ENCODE measurements at regions not wholly inside any gene's neighbourhood (a gene's known extent, or its start where the extent isn't known, plus 50 kb on each side); places are given as distances from the start of the nearest gene placed in this dataset.

DNA sequence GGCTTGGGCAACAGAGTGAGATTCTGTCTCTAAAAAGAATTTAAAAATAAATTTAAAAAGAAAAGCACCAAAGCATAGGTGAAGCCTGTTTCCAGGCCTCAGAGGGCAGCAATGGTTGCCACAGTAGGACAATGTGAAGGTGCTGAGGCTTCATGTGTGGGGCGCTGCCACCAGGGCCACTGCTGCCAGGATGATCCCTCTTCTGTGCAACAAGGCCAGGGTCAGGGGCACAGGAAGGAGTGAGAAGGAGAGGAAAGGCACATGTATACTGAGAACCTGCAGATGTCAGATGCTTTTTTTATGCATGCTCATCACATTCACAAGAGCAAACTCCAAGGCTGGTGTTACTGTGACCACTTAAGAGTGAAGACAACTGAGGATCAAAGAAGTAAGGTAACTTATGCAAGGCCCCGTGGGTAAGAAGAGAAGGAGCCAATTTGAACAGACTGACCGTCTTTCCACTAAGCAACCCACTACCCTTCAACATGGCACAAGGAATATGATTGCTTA is 79.7 kb upstream of the ACKR3 start:
- SMC1A ChIA-PET (ENCODE audit: uncharacterized antibody, unreplicated experiment) = no interaction called here
- no peak for FAIRE-seq

More for the DNA sequence above, 79.7 kb upstream of the ACKR3 start:
- Histone ChIP-seq H3K4me1 (ENCODE audit: control insufficient read depth, insufficient read depth, low read length) (no peaks in the 10 kb centered on the region), H3K9me3 (replicated peaks; ENCODE audit: control insufficient read depth, insufficient read depth, low read length) (no peaks in the 10 kb centered on the region), H3K27ac (ENCODE audit: control insufficient read depth, insufficient read depth) (no peak overlapping the region), H3K4me3 (no peak overlapping the region), H3K27me3 (replicated peaks in 1 of 2; ENCODE audit: control insufficient read depth in 2 of 2, insufficient read depth in 2 of 2, low read length in 1 of 2) (peaks cover 0 to 2% of the 10 kb centered on the region in 2 experiments; a peak in 1 of 4 replicates), H4K20me1 (ENCODE audit: control insufficient read depth, insufficient read depth) (no peaks in the 10 kb centered on the region), H3K9ac (ENCODE audit: control insufficient read depth, insufficient read depth, low read length) (no peak overlapping the region), H3K36me3 (ENCODE audit: control insufficient read depth in 2 of 2, insufficient read depth in 2 of 2, low read length in 1 of 2) (no peaks in the 10 kb centered on the region), H2AFZ (ENCODE audit: control insufficient read depth, low read depth, low read length) (no peak overlapping the region), H3K4me2 (ENCODE audit: control insufficient read depth, insufficient read depth) (no peak overlapping the region), H3K79me2 (ENCODE audit: control insufficient read depth, insufficient read depth, low read length) (no peaks in the 10 kb centered on the region)
- TF ChIP-seq HDGF (IDR thresholded peaks at IDR 0.05) = no peak
- TF ChIP-seq NRF1 (conservative IDR thresholded peaks at IDR 0.05; ENCODE audit: low read depth, low read length) = no peak
- TF ChIP-seq, protein P1, sequence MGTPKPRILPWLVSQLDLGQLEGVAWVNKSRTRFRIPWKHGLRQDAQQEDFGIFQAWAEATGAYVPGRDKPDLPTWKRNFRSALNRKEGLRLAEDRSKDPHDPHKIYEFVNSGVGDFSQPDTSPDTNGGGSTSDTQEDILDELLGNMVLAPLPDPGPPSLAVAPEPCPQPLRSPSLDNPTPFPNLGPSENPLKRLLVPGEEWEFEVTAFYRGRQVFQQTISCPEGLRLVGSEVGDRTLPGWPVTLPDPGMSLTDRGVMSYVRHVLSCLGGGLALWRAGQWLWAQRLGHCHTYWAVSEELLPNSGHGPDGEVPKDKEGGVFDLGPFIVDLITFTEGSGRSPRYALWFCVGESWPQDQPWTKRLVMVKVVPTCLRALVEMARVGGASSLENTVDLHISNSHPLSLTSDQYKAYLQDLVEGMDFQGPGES (IDR thresholded peaks at IDR 0.05) = no peak
- TF ChIP-seq EED (IDR thresholded peaks at IDR 0.05; ENCODE audit: low read depth) = no peak
- TF ChIP-seq JUND (IDR thresholded peaks at IDR 0.05; ENCODE audit: low read depth, low read length) = no peak
- TF ChIP-seq ZNF274 (IDR thresholded peaks at IDR 0.05; ENCODE audit: insufficient read depth, insufficient read length) = no peak
- TF ChIP-seq GATAD2B (conservative IDR thresholded peaks at IDR 0.05; ENCODE audit: low read depth) = no peak
- no peak for TF ChIP-seq IKZF1 (conservative IDR thresholded peaks at IDR 0.05)
- no peak for TF ChIP-seq YY1 (IDR thresholded peaks at IDR 0.05; ENCODE audit: low read depth, low read length)
- TF ChIP-seq, protein P2, sequence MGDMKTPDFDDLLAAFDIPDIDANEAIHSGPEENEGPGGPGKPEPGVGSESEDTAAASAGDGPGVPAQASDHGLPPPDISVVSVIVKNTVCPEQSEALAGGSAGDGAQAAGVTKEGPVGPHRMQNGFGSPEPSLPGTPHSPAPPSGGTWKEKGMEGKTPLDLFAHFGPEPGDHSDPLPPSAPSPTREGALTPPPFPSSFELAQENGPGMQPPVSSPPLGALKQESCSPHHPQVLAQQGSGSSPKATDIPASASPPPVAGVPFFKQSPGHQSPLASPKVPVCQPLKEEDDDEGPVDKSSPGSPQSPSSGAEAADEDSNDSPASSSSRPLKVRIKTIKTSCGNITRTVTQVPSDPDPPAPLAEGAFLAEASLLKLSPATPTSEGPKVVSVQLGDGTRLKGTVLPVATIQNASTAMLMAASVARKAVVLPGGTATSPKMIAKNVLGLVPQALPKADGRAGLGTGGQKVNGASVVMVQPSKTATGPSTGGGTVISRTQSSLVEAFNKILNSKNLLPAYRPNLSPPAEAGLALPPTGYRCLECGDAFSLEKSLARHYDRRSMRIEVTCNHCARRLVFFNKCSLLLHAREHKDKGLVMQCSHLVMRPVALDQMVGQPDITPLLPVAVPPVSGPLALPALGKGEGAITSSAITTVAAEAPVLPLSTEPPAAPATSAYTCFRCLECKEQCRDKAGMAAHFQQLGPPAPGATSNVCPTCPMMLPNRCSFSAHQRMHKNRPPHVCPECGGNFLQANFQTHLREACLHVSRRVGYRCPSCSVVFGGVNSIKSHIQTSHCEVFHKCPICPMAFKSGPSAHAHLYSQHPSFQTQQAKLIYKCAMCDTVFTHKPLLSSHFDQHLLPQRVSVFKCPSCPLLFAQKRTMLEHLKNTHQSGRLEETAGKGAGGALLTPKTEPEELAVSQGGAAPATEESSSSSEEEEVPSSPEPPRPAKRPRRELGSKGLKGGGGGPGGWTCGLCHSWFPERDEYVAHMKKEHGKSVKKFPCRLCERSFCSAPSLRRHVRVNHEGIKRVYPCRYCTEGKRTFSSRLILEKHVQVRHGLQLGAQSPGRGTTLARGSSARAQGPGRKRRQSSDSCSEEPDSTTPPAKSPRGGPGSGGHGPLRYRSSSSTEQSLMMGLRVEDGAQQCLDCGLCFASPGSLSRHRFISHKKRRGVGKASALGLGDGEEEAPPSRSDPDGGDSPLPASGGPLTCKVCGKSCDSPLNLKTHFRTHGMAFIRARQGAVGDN (IDR thresholded peaks at IDR 0.05) = no peak
- TF ChIP-seq ATF7 (IDR thresholded peaks at IDR 0.05; ENCODE audit: low read depth) = no peak
- TF ChIP-seq SMARCA5 (IDR thresholded peaks at IDR 0.05) = no peak
- no peak for TF ChIP-seq CBFB (IDR thresholded peaks at IDR 0.05; ENCODE audit: low read depth)
- no peak for TF ChIP-seq FOXM1 (IDR thresholded peaks at IDR 0.05; ENCODE audit: low read depth, low read length)
- ATAC-seq (no peak), DNase-seq (ENCODE audit: low read depth, low spot score) (no peak)
- RAD21 ChIA-PET (ENCODE audit: unreplicated experiment) = no interaction called here
- POLR2A ChIA-PET = no interaction called here
- intact Hi-C loops (cut with micrococcal nuclease; ENCODE audit: unreplicated experiment) = no loop called here
- in situ Hi-C loops (cut with MboI) = no loop called here
- CTCF ChIA-PET = no interaction called here
- WGBS (ENCODE audit: insufficient coverage, insufficient replicate concordance, low lambda C conversion rate, missing lambda C conversion rate) = 57% methylated on average over 3 of the region's 3 CpGs
- BruUV-seq (replicated peaks) = no TSS peak
